SH-SY5Y (cell line): ENCODE measurements at regions not wholly inside any gene's neighbourhood (a gene's known extent, or its start where the extent isn't known, plus 50 kb on each side); places are given as distances from the start of the nearest gene placed in this dataset.

ENCODE experiments used
- GATA2 ChIP-seq: IDR thresholded peaks from 2 replicates; pipeline ENCODE4 v1.6.1; 2011; ENCODE audit warnings: mild to moderate bottlenecking, low read depth, low read length
- GATA3 ChIP-seq: IDR thresholded peaks from 2 replicates; pipeline ENCODE4 v1.6.1; 2011; ENCODE audit warnings: low read depth, mild to moderate bottlenecking, low read length, moderate library complexity

DNA sequence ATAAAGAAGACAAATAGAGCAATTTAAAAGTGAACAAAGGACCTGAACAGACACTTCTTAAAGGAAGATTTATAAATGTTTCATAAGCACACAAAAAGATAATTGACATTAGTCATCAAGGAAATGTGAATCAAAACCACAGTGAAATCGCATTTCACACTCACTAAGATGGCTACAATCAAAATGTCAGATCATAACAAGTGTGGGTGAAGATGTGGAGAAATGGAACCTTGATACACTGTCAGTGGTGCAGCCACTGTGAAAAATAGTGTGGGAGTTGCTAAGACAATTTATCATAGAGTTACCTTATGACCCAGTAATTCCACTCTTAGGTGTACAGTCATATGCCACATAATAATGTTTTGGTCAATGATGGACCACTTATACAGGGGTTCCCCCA, 54.5 kb upstream of the HTR4 start:
- TF ChIP-seq GATA2 (no peak), GATA3 (no peak)

DNA sequence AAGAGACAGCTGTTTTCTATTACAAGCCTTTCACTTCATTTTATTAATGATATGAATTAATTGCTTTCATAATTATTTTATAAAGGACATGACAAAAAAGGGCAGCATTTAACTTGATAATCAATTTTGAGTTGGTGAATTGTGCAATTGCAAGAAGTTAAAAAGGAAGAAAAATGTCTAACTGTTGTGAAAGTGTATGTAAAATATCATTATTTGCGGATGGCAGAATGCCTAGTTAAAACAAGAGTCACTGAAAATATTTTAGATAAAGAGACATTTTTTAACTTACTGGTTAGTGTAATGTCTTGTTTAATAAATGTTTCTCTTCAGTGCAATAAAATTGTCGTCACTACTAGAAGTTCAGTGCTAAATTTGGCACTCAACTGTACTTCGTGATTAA, 57.6 kb upstream of the HTR4 start:
- no peak for TF ChIP-seq GATA2

DNA sequence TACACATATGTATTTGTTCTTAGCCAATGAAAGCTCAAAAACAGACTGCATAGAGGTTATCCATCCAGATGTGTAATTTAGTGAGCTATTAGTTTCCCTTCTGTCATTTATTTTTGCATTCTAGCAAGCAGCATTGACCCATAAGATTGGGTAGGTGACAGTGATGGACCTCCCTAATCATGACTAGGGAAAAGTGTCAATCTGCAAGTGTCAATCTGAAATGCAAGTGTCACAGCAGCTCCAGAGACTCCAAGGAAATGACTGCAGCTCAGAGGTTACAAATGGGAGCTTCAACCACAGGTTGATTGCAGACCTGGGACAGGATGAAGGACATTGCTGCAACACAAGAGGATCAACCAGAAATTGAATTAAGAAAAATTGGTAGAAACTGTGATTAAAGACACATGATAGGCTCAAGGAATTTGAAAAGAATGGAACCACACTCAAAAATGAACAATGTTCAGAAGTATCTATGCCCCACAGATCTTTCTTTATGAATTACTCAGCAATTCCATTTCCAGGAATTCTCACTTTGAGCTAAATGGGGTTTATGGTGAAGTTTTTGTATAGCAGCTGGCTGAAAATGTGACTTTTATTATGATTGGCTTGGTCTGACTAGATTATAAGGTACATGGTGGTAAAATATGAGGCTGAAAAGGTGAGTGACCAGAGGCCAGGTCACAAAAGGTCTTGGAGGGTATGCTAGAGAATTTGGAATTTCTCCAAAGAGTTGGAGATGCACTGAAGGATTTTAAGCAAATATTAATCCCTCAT, 59.6 kb upstream of the HTR4 start:
- no peak for TF ChIP-seq GATA2
- no peak for TF ChIP-seq GATA3

DNA sequence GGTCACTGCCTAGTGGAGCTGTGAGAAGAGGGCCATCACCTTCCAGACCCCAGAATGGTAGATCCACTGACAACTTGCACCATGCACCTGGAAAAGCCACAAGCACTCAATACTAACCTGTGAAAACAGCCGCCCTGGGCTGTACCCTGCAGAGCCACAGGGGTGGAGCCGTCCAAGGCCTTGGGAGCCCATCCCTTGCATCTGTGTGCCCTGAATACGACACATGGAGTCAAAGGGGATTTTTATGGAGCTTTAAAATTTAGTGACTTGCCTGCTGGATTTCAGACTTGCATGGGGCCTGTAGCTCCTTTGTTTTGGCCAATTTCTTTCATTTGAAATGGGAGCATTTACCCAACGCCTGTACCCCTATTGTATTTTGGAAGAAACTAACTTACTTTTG, 62.4 kb upstream of the HTR4 start:
- TF ChIP-seq GATA3, result no peak
- no peak for TF ChIP-seq GATA2

DNA sequence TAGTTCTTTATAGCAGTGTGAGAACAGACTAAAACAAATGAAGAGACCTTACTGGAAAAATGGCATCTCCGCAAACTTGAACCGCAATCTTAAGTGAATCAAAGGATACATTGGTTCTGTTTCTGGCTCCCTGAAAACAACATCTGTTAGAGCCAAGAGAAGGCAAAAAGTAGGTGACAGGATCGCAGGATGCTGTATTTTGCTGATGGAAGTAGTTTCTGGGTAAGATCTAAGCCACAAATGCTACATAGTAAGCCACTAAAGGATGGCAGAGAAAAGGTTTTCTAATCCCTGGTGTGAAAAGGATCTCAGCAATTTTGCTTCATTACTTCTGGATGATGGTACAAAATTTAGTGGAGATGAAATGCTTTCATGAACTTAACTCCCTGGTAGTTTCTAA, 63.3 kb upstream of the HTR4 start:
- TF ChIP-seq GATA3 (no peak), GATA2 (no peak)

DNA sequence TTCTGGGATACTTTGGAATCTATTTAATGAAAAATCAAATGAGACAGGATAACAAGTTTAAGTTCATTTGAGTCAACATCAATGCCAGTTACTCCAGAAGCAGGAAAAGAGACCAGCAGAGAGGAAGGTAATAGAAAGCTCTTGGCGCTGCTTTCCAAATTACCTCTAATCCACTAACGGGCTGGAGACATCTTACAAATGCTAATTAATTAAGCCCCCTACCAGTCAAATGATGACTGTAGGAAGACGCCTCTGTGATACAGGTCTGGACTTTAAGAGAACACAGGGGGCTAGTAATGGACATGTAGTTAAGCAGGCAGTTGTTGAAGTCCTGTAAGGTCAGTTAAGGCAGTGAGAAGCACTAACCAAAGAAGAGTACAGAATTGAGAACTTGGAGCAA, 65.3 kb upstream of the HTR4 start:
- no peak for TF ChIP-seq GATA3
- TF ChIP-seq GATA2, result no peak

DNA sequence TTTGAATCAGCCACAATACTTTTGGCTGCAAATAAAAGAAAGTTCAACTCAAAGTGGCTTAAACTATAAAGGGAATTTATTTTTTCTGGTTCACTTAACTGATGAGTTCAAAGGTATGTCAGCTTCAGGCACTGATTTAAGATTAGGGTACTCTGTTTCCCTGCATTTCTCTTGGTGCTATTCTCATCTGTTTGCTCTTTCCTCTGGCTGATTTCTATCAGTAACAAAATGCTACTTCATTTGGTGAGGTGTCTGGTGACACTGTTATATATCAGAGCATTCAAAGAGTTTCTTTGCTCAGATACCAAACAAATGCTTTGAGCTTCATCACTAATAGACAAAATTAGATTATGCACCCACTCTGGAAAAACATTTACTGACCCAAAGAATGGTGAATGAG, 65.9 kb upstream of the HTR4 start:
- TF ChIP-seq GATA3, result peak; percentile 92
- TF ChIP-seq GATA2, result peak; percentile 85; the same call in 1 of the 2 replicates

DNA sequence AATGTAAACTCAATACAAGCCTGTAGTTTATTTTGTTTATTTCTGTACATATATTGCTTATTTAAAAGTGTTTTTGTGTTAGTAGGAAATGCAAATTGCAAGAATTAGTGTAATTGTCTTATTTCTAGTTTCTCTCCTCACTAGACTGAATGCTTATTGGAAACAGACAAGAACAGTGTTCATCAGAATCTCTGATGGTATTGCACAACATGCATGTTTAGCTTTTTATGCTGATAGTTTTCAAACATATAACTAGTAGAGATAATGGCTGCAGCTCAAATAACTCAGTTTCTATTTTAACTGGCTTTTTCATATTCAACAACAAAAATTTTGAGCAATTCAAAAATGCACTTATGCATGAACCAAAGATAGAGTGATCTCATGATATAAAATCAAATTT, 68.8 kb upstream of the HTR4 start:
- no peak for TF ChIP-seq GATA2
- TF ChIP-seq GATA3, result no peak

DNA sequence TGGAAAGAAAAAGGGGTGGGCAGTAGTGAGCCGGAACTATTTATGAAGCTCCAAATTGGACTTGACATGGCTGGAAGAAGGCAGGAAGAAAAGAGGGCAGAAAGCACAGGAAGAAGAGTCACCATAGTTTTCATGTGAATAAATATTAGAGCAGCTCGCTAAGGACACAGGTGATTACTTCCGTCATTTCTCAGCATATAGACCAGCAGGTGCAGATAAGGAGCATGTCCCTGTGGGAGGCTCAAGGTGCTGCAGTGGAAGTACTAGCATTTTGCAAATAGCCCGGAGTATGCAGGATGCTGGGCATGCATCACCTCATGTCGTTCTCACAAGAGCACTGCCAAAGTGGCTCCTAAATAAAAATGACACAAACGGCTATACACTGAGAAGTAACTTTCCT, 71.3 kb upstream of the HTR4 start:
- TF ChIP-seq GATA3 (no peak), GATA2 (no peak)

DNA sequence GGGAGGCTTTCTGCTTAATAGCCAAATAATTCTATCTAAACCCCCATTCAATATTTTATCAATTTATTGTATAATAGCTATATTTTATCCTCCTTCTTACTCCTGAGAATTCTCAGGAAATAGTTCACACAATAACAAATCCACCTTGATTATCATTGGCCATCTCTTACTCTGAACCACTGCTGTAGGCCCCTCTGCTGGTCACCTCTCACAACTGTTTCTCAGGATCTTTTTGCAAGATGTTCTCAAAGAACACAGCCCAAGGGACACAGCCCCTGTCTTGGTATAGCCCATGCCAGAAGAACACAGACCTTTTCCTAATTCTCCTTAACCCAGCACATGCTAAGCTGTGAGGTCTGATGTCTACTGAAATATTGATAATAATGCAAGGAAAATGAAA, 74.9 kb upstream of the HTR4 start:
- TF ChIP-seq GATA3, result 0 out of 2 replicates have a peak, but pooled peaks have one; percentile 20
- peak; percentile 58 for TF ChIP-seq GATA2

DNA sequence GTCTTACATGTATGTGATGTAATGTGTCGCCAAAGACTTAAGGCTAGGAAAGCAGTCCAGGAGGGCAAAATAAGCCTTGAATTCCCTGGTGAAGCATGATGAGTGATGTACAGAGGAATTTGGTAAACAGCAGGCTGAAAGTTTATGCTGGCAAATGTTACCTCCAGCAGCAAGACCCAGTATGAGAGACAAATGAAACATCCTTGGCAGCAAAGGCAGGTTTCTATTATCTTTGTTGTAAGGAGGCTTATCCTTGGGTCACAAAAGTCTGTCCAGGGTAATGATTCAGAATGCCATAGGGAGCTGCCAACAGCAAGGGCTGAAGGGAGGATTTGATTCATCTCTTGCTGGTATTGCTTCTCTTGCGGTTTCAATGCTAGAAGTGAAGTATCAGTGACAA, 75.9 kb upstream of the HTR4 start:
- TF ChIP-seq GATA2 (no peak), GATA3 (no peak)

DNA sequence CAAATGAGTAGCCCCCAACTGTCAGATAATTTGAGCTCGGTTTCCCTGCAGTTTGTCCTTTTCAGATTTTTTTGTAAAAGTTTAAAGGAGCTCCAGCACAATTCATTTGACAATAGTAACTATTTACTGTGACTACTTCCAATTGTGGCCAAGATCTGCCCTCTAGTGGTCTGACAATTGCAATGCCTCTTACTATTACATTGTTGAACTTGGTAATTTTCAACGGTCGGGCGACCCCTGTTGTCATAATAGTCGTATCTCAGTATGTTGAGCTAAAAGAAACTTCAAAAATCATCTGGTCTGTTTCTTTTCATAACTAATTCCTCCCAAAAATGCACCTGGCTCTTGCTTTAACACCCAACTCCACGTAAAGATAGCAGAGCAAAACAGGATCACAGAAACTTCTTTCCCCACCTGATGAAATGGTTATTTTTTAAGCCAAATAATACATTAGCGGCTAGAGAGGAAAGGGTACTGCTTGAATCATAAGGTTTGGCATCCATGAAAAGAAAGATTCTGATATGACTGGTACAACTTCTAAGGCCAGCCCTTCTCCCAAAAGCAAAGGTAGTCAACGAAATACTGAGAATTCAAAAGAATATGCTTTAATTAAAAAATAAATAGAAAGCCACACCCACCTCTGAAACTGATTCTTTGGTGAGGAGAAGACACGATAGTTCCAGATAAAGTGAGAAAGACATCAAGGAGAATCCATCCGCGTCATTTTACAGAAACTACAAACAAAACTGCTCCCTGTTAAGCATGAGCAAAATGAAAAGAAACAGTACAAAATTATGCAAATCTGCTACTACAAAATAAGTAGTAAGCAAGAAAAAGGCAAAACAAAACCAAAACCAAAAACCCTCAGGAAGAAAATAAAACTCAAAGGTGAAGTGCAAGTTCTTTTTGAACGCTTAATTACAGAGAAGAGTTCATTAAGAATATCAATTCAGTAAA, 76.9 kb upstream of the HTR4 start:
- TF ChIP-seq GATA2, result no peak
- TF ChIP-seq GATA3, result no peak

DNA sequence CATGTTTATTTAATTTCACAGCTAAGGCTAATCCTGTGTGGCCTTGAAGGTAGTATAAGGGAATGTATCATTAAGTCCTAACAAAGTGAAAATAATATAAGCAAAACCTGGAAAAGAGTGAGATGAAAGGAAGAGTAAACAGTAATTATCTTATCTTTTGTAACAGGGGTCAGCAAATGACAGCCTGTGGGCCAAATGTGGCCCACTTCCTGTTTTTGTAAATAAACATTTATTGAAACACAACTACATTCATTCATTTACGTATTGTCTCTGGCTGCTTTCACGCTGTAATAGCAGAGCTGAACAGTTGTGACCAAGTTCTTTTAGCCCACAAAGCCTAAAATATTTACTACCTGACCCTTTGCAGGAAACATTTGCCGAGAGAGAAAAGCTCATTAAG, 78.4 kb upstream of the HTR4 start:
- TF ChIP-seq GATA2 (no peak), GATA3 (no peak)

DNA sequence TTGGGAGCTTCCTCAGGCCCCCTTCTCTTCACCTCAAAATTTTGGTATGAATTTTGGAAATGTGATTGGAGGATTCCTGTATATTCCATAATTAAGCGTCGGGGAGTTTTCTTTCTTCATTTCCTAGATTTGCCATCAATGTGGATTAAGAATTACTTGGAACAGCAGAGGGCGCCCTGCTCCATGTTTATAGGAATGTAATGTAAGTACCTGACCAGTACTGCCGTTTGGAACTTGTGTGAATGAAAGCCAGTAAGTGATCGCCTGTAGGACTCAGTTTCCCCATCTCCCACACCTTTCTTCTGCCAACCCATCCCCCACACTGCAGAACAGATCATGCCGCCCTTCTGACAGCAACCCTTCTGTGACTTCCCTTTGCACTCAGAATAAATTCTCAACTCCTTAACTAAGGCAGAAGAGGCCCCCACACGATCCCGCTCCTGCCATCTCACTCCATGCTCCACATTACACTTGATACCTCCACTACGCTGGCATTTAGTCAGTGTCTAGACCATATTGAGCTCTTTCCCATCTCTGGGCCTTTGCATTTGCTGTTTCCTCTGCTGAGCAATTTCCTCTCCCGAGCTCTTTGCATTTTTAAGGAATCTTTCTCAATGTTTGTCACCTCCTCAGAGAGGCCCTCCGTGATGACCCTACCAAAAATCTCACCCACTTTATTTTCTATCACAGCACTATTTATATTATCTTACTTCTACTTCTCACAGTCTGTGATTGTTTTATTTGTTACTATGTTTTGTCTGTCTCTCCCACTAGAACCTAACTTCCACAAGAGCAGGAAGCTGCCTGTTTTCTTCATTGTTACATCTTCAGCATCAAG, 79.5 kb upstream of the HTR4 start:
- no peak for TF ChIP-seq GATA2
- TF ChIP-seq GATA3, result no peak
